MCF 10A (cell line): ENCODE measurements at regions not wholly inside any gene's neighbourhood (a gene's known extent, or its start where the extent isn't known, plus 50 kb on each side); places are given as distances from the start of the nearest gene placed in this dataset.

Experiments
- BruUV-seq: library from RNA; stranded (reverse); fragments of 400-500 nt; replicated peaks from 2 replicates; lab custom pipeline; 2021; lab: Mats Ljungman, UMichigan
- CTCF ChIA-PET: fragments of 300-600 bp; sonication (Branson Sonifier 250); formaldehyde crosslinking; extraction: SDS; loops from one replicate; lab custom pipeline; 2021; ENCODE audit warnings: antibody characterized with exemption, inconsistent platforms; lab: Yijun Ruan, JAX
- POLR2A ChIA-PET: fragments of 300-600, 350-650 bp; sonication (Branson Sonifier 250); formaldehyde crosslinking; extraction: SDS; loops from one replicate; lab custom pipeline; 2020; ENCODE audit warnings: antibody characterized with exemption, inconsistent platforms; lab: Yijun Ruan, JAX
- DNase-seq: peaks from one replicate; pipeline ENCODE4 v3.0.0-alpha.2; 2018; ENCODE audit not compliant: unreplicated experiment
- H3K27ac Mint-ChIP-seq: one replicate; pipeline ENCODE4 v1.8.0; 2022; ENCODE audit warnings: mild to moderate bottlenecking, low read depth, mixed read lengths; ENCODE audit not compliant: unreplicated experiment
- H3K27me3 Mint-ChIP-seq: one replicate; pipeline ENCODE4 v1.8.0; 2022; ENCODE audit warnings: mixed read lengths; ENCODE audit not compliant: insufficient read depth, unreplicated experiment
- H3K36me3 Mint-ChIP-seq: one replicate; pipeline ENCODE4 v1.8.0; 2022; ENCODE audit warnings: mild to moderate bottlenecking, moderate library complexity, mixed read lengths; ENCODE audit not compliant: insufficient read depth, unreplicated experiment
- H3K4me1 Mint-ChIP-seq: one replicate; pipeline ENCODE4 v1.8.0; 2022; ENCODE audit warnings: mixed read lengths; ENCODE audit not compliant: insufficient read depth, unreplicated experiment
- H3K4me3 Mint-ChIP-seq: one replicate; pipeline ENCODE4 v1.8.0; 2022; ENCODE audit warnings: mild to moderate bottlenecking, moderate library complexity, mixed read lengths; ENCODE audit not compliant: unreplicated experiment
- H3K9me3 Mint-ChIP-seq: one replicate; pipeline ENCODE4 v1.8.0; 2022; ENCODE audit warnings: mixed read lengths; ENCODE audit not compliant: unreplicated experiment
- intact Hi-C: fragments of 100-400 bp; cut with micrococcal nuclease; formaldehyde crosslinking; loops from 2 replicates; pipeline ENCODE4 v1.14.1; 2022
- TF ChIP-seq, protein P1 (sequence below): fragments of 200-600 bp; IDR thresholded peaks from one replicate; pipeline ENCODE4 v1.8.0; 2022; ENCODE audit warnings: antibody characterized with exemption, mild to moderate bottlenecking; ENCODE audit not compliant: unreplicated experiment

DNA sequence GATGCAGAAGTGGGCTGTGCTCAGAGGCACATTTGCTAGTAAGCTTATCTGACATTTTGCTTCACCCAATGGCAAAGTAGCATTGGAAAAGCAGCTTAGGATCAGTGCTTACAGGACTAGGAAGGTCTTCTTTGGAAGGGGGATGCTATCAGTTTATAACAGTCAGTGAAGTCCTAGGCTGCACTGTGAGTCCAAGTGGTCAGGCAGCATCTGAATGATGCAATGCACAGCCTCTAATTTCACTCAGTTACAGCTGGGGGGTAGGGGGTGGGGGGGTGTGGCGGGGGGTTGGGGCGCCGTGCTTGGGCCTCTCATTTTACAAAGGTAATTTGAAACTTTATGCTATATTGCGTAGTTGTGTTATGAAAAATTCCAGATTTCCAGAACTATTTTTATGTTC is 652.3 kb upstream of the MGMT start:
- ChIA-PET CTCF (no interaction called here), POLR2A (no interaction called here)
- H3K27me3 Mint-ChIP-seq: no peaks in the 10 kb centered on the region
- no peak overlapping the region for H3K27ac Mint-ChIP-seq
- TF ChIP-seq, protein P1, sequence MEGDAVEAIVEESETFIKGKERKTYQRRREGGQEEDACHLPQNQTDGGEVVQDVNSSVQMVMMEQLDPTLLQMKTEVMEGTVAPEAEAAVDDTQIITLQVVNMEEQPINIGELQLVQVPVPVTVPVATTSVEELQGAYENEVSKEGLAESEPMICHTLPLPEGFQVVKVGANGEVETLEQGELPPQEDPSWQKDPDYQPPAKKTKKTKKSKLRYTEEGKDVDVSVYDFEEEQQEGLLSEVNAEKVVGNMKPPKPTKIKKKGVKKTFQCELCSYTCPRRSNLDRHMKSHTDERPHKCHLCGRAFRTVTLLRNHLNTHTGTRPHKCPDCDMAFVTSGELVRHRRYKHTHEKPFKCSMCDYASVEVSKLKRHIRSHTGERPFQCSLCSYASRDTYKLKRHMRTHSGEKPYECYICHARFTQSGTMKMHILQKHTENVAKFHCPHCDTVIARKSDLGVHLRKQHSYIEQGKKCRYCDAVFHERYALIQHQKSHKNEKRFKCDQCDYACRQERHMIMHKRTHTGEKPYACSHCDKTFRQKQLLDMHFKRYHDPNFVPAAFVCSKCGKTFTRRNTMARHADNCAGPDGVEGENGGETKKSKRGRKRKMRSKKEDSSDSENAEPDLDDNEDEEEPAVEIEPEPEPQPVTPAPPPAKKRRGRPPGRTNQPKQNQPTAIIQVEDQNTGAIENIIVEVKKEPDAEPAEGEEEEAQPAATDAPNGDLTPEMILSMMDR: no peak
- H3K4me1 Mint-ChIP-seq: no peaks in the 10 kb centered on the region
- intact Hi-C loops: no loop called here
- H3K36me3 Mint-ChIP-seq: no peaks in the 10 kb centered on the region
- BruUV-seq: no TSS peak
- H3K9me3 Mint-ChIP-seq: peaks cover 13% of the 10 kb centered on the region
- no peak overlapping the region for H3K4me3 Mint-ChIP-seq
- DNase-seq: no peak

DNA sequence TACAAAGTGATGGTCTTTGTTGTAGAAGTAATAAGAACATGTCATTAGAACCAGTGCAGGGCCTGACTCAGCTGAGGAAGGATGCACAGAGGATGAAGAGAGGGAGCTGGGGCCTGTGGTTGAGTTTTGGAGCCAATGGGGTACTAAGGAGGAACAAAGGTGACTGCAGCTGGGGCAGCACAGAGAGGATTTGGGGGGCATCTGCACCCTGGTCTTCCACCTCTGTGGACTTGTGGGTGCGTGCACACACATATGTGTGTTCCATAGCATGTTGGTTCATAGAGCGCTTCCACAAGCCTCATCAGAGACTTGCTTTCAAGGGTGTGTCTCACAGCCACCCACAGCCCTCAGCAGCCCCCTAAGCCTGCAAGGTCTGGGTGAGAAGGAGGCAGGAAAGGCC is 650.3 kb upstream of the MGMT start:
- Mint-ChIP-seq H3K27ac (no peak overlapping the region), H3K4me1 (no peaks in the 10 kb centered on the region), H3K36me3 (no peaks in the 10 kb centered on the region), H3K4me3 (no peak overlapping the region), H3K9me3 (peaks cover 13% of the 10 kb centered on the region), H3K27me3 (no peaks in the 10 kb centered on the region)
- ChIA-PET CTCF (interaction anchor here (0.6 kb wide), 1 partner anchor 57 kb away, joined by 3 read pairs; no protein-coding TSS in a partner anchor), POLR2A (interaction anchor here (0.7 kb wide), 1 partner anchor 620 kb away, joined by 3 read pairs; no protein-coding TSS in a partner anchor)
- no TSS peak for BruUV-seq
- DNase-seq: no peak
- intact Hi-C loops: no loop called here
- TF ChIP-seq, protein P1: no peak

DNA sequence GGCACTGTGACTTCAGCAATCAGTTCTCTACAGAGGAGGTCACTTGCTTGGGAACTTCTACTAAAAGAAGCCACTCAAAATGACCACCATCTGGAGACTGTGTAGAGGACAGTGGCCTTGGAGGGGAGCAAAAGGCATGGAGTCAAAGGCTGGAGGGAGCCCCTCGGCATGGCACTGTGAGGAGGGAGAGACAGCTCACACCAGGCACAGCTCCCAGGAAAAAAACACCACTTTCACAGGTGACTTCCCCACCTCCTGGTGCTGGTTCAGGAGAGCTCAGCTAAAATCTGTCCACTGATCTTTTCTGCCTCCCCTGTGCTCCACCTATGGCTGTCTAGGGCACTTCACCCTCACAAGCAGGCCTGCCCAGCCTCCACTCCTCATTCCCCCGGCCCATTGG is 649.4 kb upstream of the MGMT start:
- BruUV-seq: no TSS peak
- Mint-ChIP-seq H3K4me1 (no peaks in the 10 kb centered on the region), H3K36me3 (no peaks in the 10 kb centered on the region), H3K9me3 (peaks cover 13% of the 10 kb centered on the region), H3K4me3 (no peak overlapping the region), H3K27me3 (peaks cover under 1% of the 10 kb centered on the region), H3K27ac (no peak overlapping the region)
- CTCF ChIA-PET: no interaction called here
- POLR2A ChIA-PET: no interaction called here
- TF ChIP-seq, protein P1: no peak
- no peak for DNase-seq
- intact Hi-C loops: no loop called here

DNA sequence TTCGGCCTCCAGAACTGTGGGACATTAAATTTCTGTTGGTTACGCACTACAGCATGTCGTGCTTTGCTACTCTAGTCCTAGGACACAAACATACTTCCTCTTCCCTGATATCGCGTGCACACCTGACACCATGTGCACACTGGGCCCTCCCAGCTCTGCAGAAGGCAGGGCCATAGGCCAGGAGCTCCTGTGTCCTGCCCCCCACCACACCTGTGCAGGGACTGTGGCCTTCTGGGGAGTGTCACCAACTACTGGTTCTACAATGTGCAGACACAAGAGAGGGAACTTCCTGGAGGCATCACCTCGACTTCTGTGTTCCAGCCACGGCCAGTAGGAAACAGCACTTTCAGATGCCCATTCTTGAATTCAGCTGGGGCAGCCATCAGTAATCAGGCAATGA is 646.4 kb upstream of the MGMT start:
- Mint-ChIP-seq H3K36me3 (no peaks in the 10 kb centered on the region), H3K27me3 (peaks cover 25% of the 10 kb centered on the region), H3K4me3 (no peak overlapping the region), H3K27ac (no peak overlapping the region), H3K9me3 (peaks cover 11% of the 10 kb centered on the region), H3K4me1 (no peaks in the 10 kb centered on the region)
- BruUV-seq: no TSS peak
- TF ChIP-seq, protein P1: no peak
- intact Hi-C loops: no loop called here
- POLR2A ChIA-PET: interaction anchor here (0.6 kb wide), 1 partner anchor 98 kb away, joined by 3 read pairs; no protein-coding TSS in a partner anchor
- DNase-seq: no peak
- CTCF ChIA-PET: interaction anchor here (0.6 kb wide), 1 partner anchor 430 kb away, joined by 3 read pairs; no protein-coding TSS in a partner anchor
